ENCODE measurements at regions not wholly inside any gene's neighbourhood (a gene's known extent, or its start where the extent isn't known, plus 50 kb on each side); places are given as distances from the start of the nearest gene placed in this dataset.

DNA sequence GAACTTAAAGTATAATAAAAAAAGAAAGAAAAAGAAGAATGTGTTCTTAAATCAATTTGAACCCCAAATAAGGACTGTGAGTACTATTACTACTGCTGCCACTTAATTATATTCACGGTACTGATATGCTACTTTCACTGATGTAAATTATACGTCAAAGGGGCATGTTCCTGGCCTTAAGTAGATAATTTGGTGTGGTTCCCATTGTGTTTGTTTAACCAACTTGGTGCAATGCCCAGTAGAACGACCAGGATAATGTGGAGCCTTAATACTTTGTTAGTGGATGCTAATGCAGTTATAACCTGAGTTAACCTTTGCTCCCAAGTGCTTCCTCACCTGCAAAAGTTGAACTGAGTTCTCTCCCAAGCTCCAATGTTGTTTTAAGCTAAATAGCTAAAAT lies 142.0 kb downstream of the NR4A2 start:
- in situ Hi-C loops (cut with MboI) (no loop called here), intact Hi-C loops (cut with micrococcal nuclease) (loop anchor here (5.0 to 10.0 kb wide), 3 partner anchors 142 to 1002 kb away; partner anchors contain the start of gene NR4A2)
- no peak overlapping the region for H3K27ac ChIP-seq (ENCODE audit: extremely low read depth, low read depth, low read length)
- FAIRE-seq (no peak), DNase-seq (ENCODE audit: extremely low read depth in 1 of 4, low spot score in 3 of 4) (no peak), ATAC-seq (no peak)
- CTCF ChIA-PET (ENCODE audit: low intra/inter-chr PET ratio): no interaction called here
- no peaks in the 10 kb centered on the region for H3K79me2 ChIP-seq (ENCODE audit: control insufficient read depth, insufficient read depth, low read length)
- no peak overlapping the region for H2AFZ ChIP-seq (ENCODE audit: low read depth, low read length)
- H4K20me1 ChIP-seq (replicated peaks; ENCODE audit: control insufficient read depth, insufficient read depth, low read length): no peaks in the 10 kb centered on the region
- H3K9me3 ChIP-seq (replicated peaks; ENCODE audit: control insufficient read depth, insufficient read depth, low read depth, low read length): no peaks in the 10 kb centered on the region; the same call in 1 of the 2 replicates
- no peaks in the 10 kb centered on the region for H3K27me3 ChIP-seq (ENCODE audit: control insufficient read depth in 2 of 2, insufficient read depth in 2 of 2, low read length in 2 of 2)
- H3K9me1 ChIP-seq (ENCODE audit: control insufficient read depth, insufficient read depth, low read length): no peaks in the 10 kb centered on the region
- POLR2A ChIA-PET: no interaction called here
- BruUV-seq (replicated peaks): no TSS peak
- H3K9ac ChIP-seq (ENCODE audit: insufficient read depth in 1 of 2, low read depth in 2 of 2, low read length in 2 of 2): no peak overlapping the region
- no peaks in the 10 kb centered on the region for H3K4me1 ChIP-seq (replicated peaks in 1 of 2; ENCODE audit: control insufficient read depth in 2 of 2, insufficient read depth in 2 of 2, low read length in 2 of 2)
- H3K36me3 ChIP-seq (ENCODE audit: control insufficient read depth, insufficient read depth, low read length): no peaks in the 10 kb centered on the region
- H3K4me3 ChIP-seq: no peak overlapping the region
- TF ChIP-seq ZNF239 (CRISPR knock-in tag; IDR thresholded peaks at IDR 0.05): no peak
- TF ChIP-seq NFE2 (IDR thresholded peaks at IDR 0.05; ENCODE audit: low read depth): no peak
- no peak overlapping the region for H3K4me2 ChIP-seq (ENCODE audit: insufficient read depth, low read length)
- WGBS (ENCODE audit: insufficient coverage, low coverage, missing lambda C conversion rate): 23% methylated on average over 3 of the region's 3 CpGs

DNA sequence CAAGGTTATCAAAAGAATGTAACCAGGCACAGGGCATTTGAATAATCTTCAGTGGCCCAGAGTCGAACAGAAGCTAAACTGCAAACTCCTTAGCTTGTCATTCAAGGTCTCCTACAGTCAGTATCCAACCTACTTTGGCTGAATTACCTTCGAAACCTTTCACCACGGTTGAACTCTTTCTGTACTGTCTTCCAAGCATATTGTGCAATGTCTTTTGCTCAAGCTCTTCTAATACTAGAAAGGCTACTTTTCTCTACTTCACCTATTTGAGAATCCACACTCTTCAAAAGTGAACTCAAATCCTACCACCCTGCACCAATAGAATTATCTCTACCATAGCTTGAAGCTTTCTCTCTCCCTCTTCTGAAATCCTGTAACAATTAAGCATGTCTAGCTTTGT lies 142.9 kb downstream of the NR4A2 start:
- Histone ChIP-seq H3K9me3 (replicated peaks; ENCODE audit: control insufficient read depth, insufficient read depth, low read depth, low read length) (no peaks in the 10 kb centered on the region; the same call in 1 of the 2 replicates), H3K4me3 (no peak overlapping the region), H3K4me1 (replicated peaks in 1 of 2; ENCODE audit: control insufficient read depth in 2 of 2, insufficient read depth in 2 of 2, low read length in 2 of 2) (no peaks in the 10 kb centered on the region), H3K79me2 (ENCODE audit: control insufficient read depth, insufficient read depth, low read length) (no peaks in the 10 kb centered on the region), H3K27ac (ENCODE audit: extremely low read depth, low read depth, low read length) (no peak overlapping the region), H3K27me3 (ENCODE audit: control insufficient read depth in 2 of 2, insufficient read depth in 2 of 2, low read length in 2 of 2) (no peaks in the 10 kb centered on the region), H3K36me3 (ENCODE audit: control insufficient read depth, insufficient read depth, low read length) (no peaks in the 10 kb centered on the region), H3K4me2 (ENCODE audit: insufficient read depth, low read length) (no peak overlapping the region), H4K20me1 (replicated peaks; ENCODE audit: control insufficient read depth, insufficient read depth, low read length) (no peaks in the 10 kb centered on the region), H3K9ac (ENCODE audit: insufficient read depth in 1 of 2, low read depth in 2 of 2, low read length in 2 of 2) (no peak overlapping the region), H2AFZ (ENCODE audit: low read depth, low read length) (no peak overlapping the region), H3K9me1 (ENCODE audit: control insufficient read depth, insufficient read depth, low read length) (no peaks in the 10 kb centered on the region)
- BruUV-seq (replicated peaks): no TSS peak
- POLR2A ChIA-PET: no interaction called here
- CTCF ChIA-PET (ENCODE audit: low intra/inter-chr PET ratio): no interaction called here
- WGBS (ENCODE audit: insufficient coverage, low coverage, missing lambda C conversion rate): 14% methylated on average over 3 of the region's 3 CpGs
- FAIRE-seq (no peak), DNase-seq (ENCODE audit: extremely low read depth in 1 of 4, low spot score in 3 of 4) (no peak), ATAC-seq (no peak)
- intact Hi-C loops (cut with micrococcal nuclease): no loop called here
- no peak for TF ChIP-seq ZFPM2 (CRISPR knock-in tag; IDR thresholded peaks at IDR 0.05)
- TF ChIP-seq CEBPG (CRISPR knock-in tag; IDR thresholded peaks at IDR 0.05): no peak
- TF ChIP-seq CEBPG (tag; conservative IDR thresholded peaks at IDR 0.05 in 1 of 2, IDR thresholded peaks at IDR 0.05 in 1 of 2): peak in 1 of 2 experiments; percentile 53; a peak in 1 of 4 replicates
- peak; percentile 74 for TF ChIP-seq CEBPB (tag; IDR thresholded peaks at IDR 0.05)
- no peak for TF ChIP-seq PRMT5 (CRISPR knock-in tag; IDR thresholded peaks at IDR 0.05)
- in situ Hi-C loops (cut with MboI): no loop called here

Measured in K562 (cell line).